H1 (cell line): ENCODE measurements at regions not wholly inside any gene's neighbourhood (a gene's known extent, or its start where the extent isn't known, plus 50 kb on each side); places are given as distances from the start of the nearest gene placed in this dataset.

ENCODE experiments used
- CTCF ChIA-PET: fragments of 300-600 bp; sonication (Branson Sonifier 250); formaldehyde crosslinking; loops from one replicate; lab custom pipeline; 2021; ENCODE audit not compliant: partially characterized antibody; lab: Charles Lee
- POLR2A ChIA-PET: fragments of 300-600 bp; sonication (Branson Sonifier 250); formaldehyde crosslinking; loops from one replicate; lab custom pipeline; 2021; ENCODE audit warnings: inconsistent platforms; ENCODE audit not compliant: partially characterized antibody; lab: Charles Lee
- DNase-seq, 2 experiments: peaks; one replicate each; pipeline versions ENCODE4 v3.0.0 to v3.0.0-alpha.2; 2010 to 2022; ENCODE audit warnings: low spot score in 2 of 2, low read depth in 1 of 2, mixed read lengths in 1 of 2
- FAIRE-seq: peaks from 2 replicates; lab custom pipeline; 2011; peaks lifted over from hg19 to GRCh38; lab: Jason Lieb, UNC
- H2AFZ ChIP-seq: 2 replicates; pipeline ENCODE4 v1.8.1; 2012; ENCODE audit warnings: low read length, inconsistent platforms
- H2AK5ac ChIP-seq: 2 replicates; pipeline ENCODE4 v1.6.1; 2013; ENCODE audit warnings: low read depth, low read length
- H2BK120ac ChIP-seq: replicated peaks from 2 replicates; pipeline ENCODE3; 2013; ENCODE audit warnings: low read depth, low read length, inconsistent platforms
- H2BK12ac ChIP-seq: 2 replicates; pipeline ENCODE4 v1.6.1; 2013; ENCODE audit warnings: low read depth, low read length
- H2BK15ac ChIP-seq: 2 replicates; pipeline ENCODE4 v1.6.1; 2013; ENCODE audit warnings: low read length
- H2BK20ac ChIP-seq: 2 replicates; pipeline ENCODE4 v1.6.1; 2013; ENCODE audit warnings: low read length
- H2BK5ac ChIP-seq: 2 replicates; pipeline ENCODE4 v1.6.1; 2013; ENCODE audit warnings: low read depth, low read length
- H3K14ac ChIP-seq: 2 replicates; pipeline ENCODE4 v1.6.1; 2013; ENCODE audit warnings: inconsistent platforms; ENCODE audit not compliant: insufficient read length
- H3K18ac ChIP-seq: 2 replicates; pipeline ENCODE4 v1.6.1; 2013; ENCODE audit warnings: low read length; ENCODE audit errors: extremely low read depth
- H3K23ac ChIP-seq: 2 replicates; pipeline ENCODE4 v1.6.1; 2013; ENCODE audit warnings: inconsistent platforms; ENCODE audit not compliant: insufficient read length
- H3K23me2 ChIP-seq: 2 replicates; pipeline ENCODE4 v1.6.1; 2013; ENCODE audit warnings: low read depth, low read length
- H3K27ac ChIP-seq: 2 replicates; pipeline ENCODE4 v1.6.1; 2011; ENCODE audit warnings: low read depth, low read length, inconsistent platforms
- H3K27me3 ChIP-seq, 4 experiments: replicated peaks in 1 of 4; 1 replicate in 1 of 4; 2 replicates in 3 of 4; pipeline versions ENCODE4 v1.6.1 to v1.8.1; 2011 to 2013; ENCODE audit warnings: low read length in 3 of 4, mild to moderate bottlenecking in 3 of 4, inconsistent platforms in 2 of 4, mixed read lengths in 2 of 4, moderate library complexity in 1 of 4; ENCODE audit not compliant: control insufficient read depth in 3 of 4, insufficient read depth in 3 of 4; ENCODE audit errors: extremely low read depth in 1 of 4
- H3K36me3 ChIP-seq, 4 experiments: 2 replicates each; pipeline versions ENCODE4 v1.6.1 to v1.8.1; 2011 to 2013; ENCODE audit warnings: mild to moderate bottlenecking in 4 of 4, low read length in 3 of 4, moderate library complexity in 2 of 4, control low read depth in 1 of 4, inconsistent platforms in 1 of 4; ENCODE audit not compliant: insufficient read depth in 4 of 4, control insufficient read depth in 2 of 4
- H3K4ac ChIP-seq: replicated peaks from 2 replicates; pipeline ENCODE3; 2013; ENCODE audit warnings: low read length, low read depth, mixed read lengths, inconsistent platforms; ENCODE audit not compliant: insufficient read length
- H3K4me1 ChIP-seq, 4 experiments: replicated peaks in 1 of 4; 1 replicate in 1 of 4; 2 replicates in 3 of 4; pipeline versions ENCODE4 v1.6.1 to v1.8.1; 2011 to 2013; ENCODE audit warnings: low read length in 3 of 4, inconsistent platforms in 2 of 4, mixed read lengths in 1 of 4; ENCODE audit not compliant: insufficient read depth in 4 of 4, control insufficient read depth in 3 of 4
- H3K4me2 ChIP-seq, 2 experiments: 2 replicates each; pipeline versions ENCODE4 v1.6.1 to v1.8.1; 2011 to 2013; ENCODE audit warnings: low read depth in 2 of 2, low read length in 2 of 2, control low read depth in 1 of 2, inconsistent platforms in 1 of 2, mild to moderate bottlenecking in 1 of 2; ENCODE audit not compliant: insufficient read depth in 1 of 2
- H3K4me3 ChIP-seq, 4 experiments: fragments of 200-600, 300-600 bp in 1 of 4; sonication (generic), shearing (Covaris generic), sonication (Bioruptor Twin) in 1 of 4; 2 replicates each; pipeline versions ENCODE4 v1.5.1 to v1.8.1; 2011 to 2016; ENCODE audit warnings: low read length in 4 of 4, low read depth in 3 of 4, control low read depth in 2 of 4, inconsistent platforms in 2 of 4, mild to moderate bottlenecking in 2 of 4, mixed read lengths in 1 of 4, moderate library complexity in 1 of 4; ENCODE audit not compliant: insufficient read depth in 2 of 4; ENCODE audit errors: extremely low read depth in 1 of 4
- H3K56ac ChIP-seq: replicated peaks from 2 replicates; pipeline ENCODE3; 2013; ENCODE audit warnings: low read depth, mild to moderate bottlenecking, mixed read lengths, low read length, inconsistent platforms; ENCODE audit not compliant: insufficient read length
- H3K79me1 ChIP-seq: 2 replicates; pipeline ENCODE4 v1.6.1; 2013; ENCODE audit warnings: low read depth, low read length, control low read depth
- H3K79me2 ChIP-seq, 2 experiments: 2 replicates each; pipeline versions ENCODE4 v1.6.1 to v1.8.1; 2012 to 2013; ENCODE audit warnings: low read length in 2 of 2, mild to moderate bottlenecking in 2 of 2, inconsistent platforms in 1 of 2; ENCODE audit not compliant: insufficient read depth in 2 of 2, control insufficient read depth in 1 of 2
- H3K9ac ChIP-seq, 4 experiments: replicated peaks in 1 of 4; 1 replicate in 1 of 4; 2 replicates in 3 of 4; pipeline versions ENCODE4 v1.6.1 to v1.8.1; 2011 to 2013; ENCODE audit warnings: low read depth in 3 of 4, low read length in 3 of 4, control low read depth in 2 of 4, mild to moderate bottlenecking in 2 of 4, moderate library complexity in 2 of 4, inconsistent platforms in 1 of 4; ENCODE audit errors: extremely low read depth in 1 of 4
- H3K9me3 ChIP-seq, 2 experiments: 2 replicates each; pipeline versions ENCODE4 v1.6.1 to v1.8.1; 2012 to 2013; ENCODE audit warnings: mild to moderate bottlenecking in 2 of 2, moderate library complexity in 2 of 2, control low read depth in 1 of 2, inconsistent platforms in 1 of 2, low read depth in 1 of 2, low read length in 1 of 2, mixed read lengths in 1 of 2; ENCODE audit not compliant: insufficient read depth in 2 of 2
- H4K20me1 ChIP-seq, 2 experiments: replicated peaks in 1 of 2; 2 replicates each; pipeline versions ENCODE3 to v1.8.1; 2011 to 2013; ENCODE audit warnings: inconsistent platforms in 2 of 2, low read length in 2 of 2, mild to moderate bottlenecking in 1 of 2; ENCODE audit not compliant: insufficient read depth in 2 of 2, control insufficient read depth in 1 of 2
- H4K5ac ChIP-seq: 2 replicates; pipeline ENCODE4 v1.6.1; 2013; ENCODE audit warnings: low read length, low read depth, mixed read lengths, inconsistent platforms; ENCODE audit not compliant: insufficient read length
- H4K8ac ChIP-seq: 2 replicates; pipeline ENCODE4 v1.8.0; 2013; ENCODE audit warnings: mild to moderate bottlenecking, moderate library complexity, low read length, inconsistent platforms; ENCODE audit not compliant: insufficient read depth; ENCODE audit errors: extremely low read depth
- H4K91ac ChIP-seq: replicated peaks from 2 replicates; pipeline ENCODE3; 2013; ENCODE audit warnings: low read length, mixed read lengths, inconsistent platforms; ENCODE audit not compliant: insufficient read length
- BACH1 ChIP-seq: IDR thresholded peaks from 2 replicates; pipeline ENCODE4 v1.6.1; 2012; ENCODE audit warnings: low read length, improper control_type of control experiment
- CBX8 ChIP-seq: fragments of 300-800, 300-1000 bp; sonication (generic); IDR thresholded peaks from 2 replicates; pipeline ENCODE4 v1.7.1; 2016; ENCODE audit warnings: low read depth, low read length, borderline replicate concordance
- CREB1 ChIP-seq: IDR thresholded peaks from 2 replicates; pipeline ENCODE4 v1.6.1; 2012; ENCODE audit warnings: inconsistent platforms
- JUND ChIP-seq: IDR thresholded peaks from 2 replicates; pipeline ENCODE4 v1.6.1; 2011; ENCODE audit warnings: mild to moderate bottlenecking, improper control_type of control experiment, low read length
- MAFK ChIP-seq: IDR thresholded peaks from 2 replicates; pipeline ENCODE4 v1.6.1; 2012; ENCODE audit warnings: low read depth, mild to moderate bottlenecking, improper control_type of control experiment, low read length
- NANOG ChIP-seq: IDR thresholded peaks from 2 replicates; pipeline ENCODE4 v1.6.1; 2011; ENCODE audit warnings: low read length, low read depth, mild to moderate bottlenecking, inconsistent platforms; ENCODE audit not compliant: insufficient read depth, poor library complexity, severe bottlenecking
- POU5F1 ChIP-seq: IDR thresholded peaks from 2 replicates; pipeline ENCODE4 v1.6.1; 2011; ENCODE audit warnings: low read depth, mild to moderate bottlenecking, low read length, moderate library complexity
- RAD21 ChIP-seq, 2 experiments: IDR thresholded peaks in 1 of 2; conservative IDR thresholded peaks in 1 of 2; 2 replicates each; pipeline ENCODE4 v1.6.1; 2011; ENCODE audit warnings: low read depth in 2 of 2, low read length in 2 of 2, improper control_type of control experiment in 1 of 2, inconsistent platforms in 1 of 2, mild to moderate bottlenecking in 1 of 2, moderate library complexity in 1 of 2
- SAP30 ChIP-seq: fragments of 300-600 bp; sonication (generic); IDR thresholded peaks from 2 replicates; pipeline ENCODE4 v1.7.1; 2012; ENCODE audit warnings: low read length, moderate library complexity, mild to moderate bottlenecking, inconsistent platforms; ENCODE audit not compliant: insufficient read depth, insufficient replicate concordance
- SP4 ChIP-seq: IDR thresholded peaks from 2 replicates; pipeline ENCODE4 v1.6.1; 2012; ENCODE audit warnings: low read length, inconsistent platforms
- WGBS, 2 experiments: shearing (Covaris generic) in 1 of 2; methylation state at CpG; one replicate each; pipeline versions ENCODE4 v1.1.6 to v1.1.7; 2013 to 2015; ENCODE audit warnings: low lambda C conversion rate in 2 of 2, mixed read lengths in 2 of 2, inconsistent platforms in 1 of 2, low coverage in 1 of 2, missing lambda C conversion rate in 1 of 2; ENCODE audit not compliant: insufficient replicate concordance in 2 of 2, insufficient coverage in 1 of 2, insufficient read length in 1 of 2; ENCODE audit errors: extremely low coverage in 1 of 2, missing lambda C conversion rate in 1 of 2; 5-methylcytosine and 5-hydroxymethylcytosine counted together
- TF ChIP-seq, protein P1 (sequence below): IDR thresholded peaks from 2 replicates; pipeline ENCODE4 v1.6.1; 2012; ENCODE audit warnings: inconsistent platforms

DNA sequence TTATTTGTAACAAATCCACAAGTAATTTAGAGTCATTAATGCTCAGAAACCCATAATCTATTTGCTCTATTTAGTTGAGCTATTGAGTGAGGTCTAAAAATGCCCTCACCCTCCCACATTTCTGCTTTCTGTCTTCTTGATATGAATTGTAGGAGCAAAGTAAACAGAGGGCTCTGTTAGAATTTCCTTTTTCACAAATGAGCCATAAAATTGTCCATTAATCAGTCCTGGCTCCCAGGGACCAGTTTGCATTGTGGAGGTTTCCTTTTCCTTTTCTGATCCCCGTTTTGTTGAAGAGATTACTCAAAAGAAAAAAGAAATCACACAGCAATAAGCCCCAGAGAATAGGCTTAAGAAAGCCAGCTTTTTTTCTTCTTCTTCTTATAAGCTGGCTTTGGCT lies 476.7 kb downstream of the EPHA4 start:
- WGBS, 2 experiments: 80% methylated on average over 1 of the region's 1 CpG; no CpG with 5 or more reads in 1 of the 2 experiments
- Histone ChIP-seq H3K23me2 (no peaks in the 10 kb centered on the region), H4K91ac (no peak overlapping the region), H2AFZ (no peak overlapping the region), H2BK5ac (no peak overlapping the region), H2BK120ac (no peak overlapping the region), H3K9me3 (no peaks in the 10 kb centered on the region), H3K18ac (no peak overlapping the region), H4K5ac (no peak overlapping the region), H3K9ac (no peak overlapping the region), H3K79me1 (no peaks in the 10 kb centered on the region), H2AK5ac (no peak overlapping the region), H2BK15ac (no peak overlapping the region), H3K14ac (no peak overlapping the region), H3K4ac (no peak overlapping the region), H3K27me3 (no peaks in the 10 kb centered on the region), H3K79me2 (no peaks in the 10 kb centered on the region), H3K4me2 (no peak overlapping the region), H3K36me3 (no peaks in the 10 kb centered on the region), H4K20me1 (no peaks in the 10 kb centered on the region), H3K4me3 (no peak overlapping the region), H2BK20ac (no peak overlapping the region), H3K27ac (no peak overlapping the region), H2BK12ac (no peak overlapping the region), H3K4me1 (no peaks in the 10 kb centered on the region), H4K8ac (no peak overlapping the region), H3K56ac (no peak overlapping the region), H3K23ac (no peak overlapping the region)
- TF ChIP-seq RAD21 (IDR thresholded peaks at IDR 0.05 in 1 of 2, conservative IDR thresholded peaks at IDR 0.05 in 1 of 2; ENCODE audit: low read depth in 2 of 2, low read length in 2 of 2): no peak
- TF ChIP-seq JUND: no peak
- no peak for TF ChIP-seq NANOG
- no peak for TF ChIP-seq MAFK
- no peak for TF ChIP-seq CBX8
- TF ChIP-seq, protein P1, sequence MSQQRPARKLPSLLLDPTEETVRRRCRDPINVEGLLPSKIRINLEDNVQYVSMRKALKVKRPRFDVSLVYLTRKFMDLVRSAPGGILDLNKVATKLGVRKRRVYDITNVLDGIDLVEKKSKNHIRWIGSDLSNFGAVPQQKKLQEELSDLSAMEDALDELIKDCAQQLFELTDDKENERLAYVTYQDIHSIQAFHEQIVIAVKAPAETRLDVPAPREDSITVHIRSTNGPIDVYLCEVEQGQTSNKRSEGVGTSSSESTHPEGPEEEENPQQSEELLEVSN: no peak
- no peak for TF ChIP-seq CREB1
- TF ChIP-seq SAP30: no peak
- no peak for TF ChIP-seq SP4
- no peak for TF ChIP-seq POU5F1
- TF ChIP-seq BACH1: no peak
- POLR2A ChIA-PET: no interaction called here
- CTCF ChIA-PET: interaction anchor here (0.9 kb wide), 1 partner anchor 474 kb away, joined by 4 read pairs; no protein-coding TSS in a partner anchor
- DNase-seq (no peak), FAIRE-seq (no peak)
